Heart left ventricle (tissue), 16 donors: ENCODE measurements at regions not wholly inside any gene's neighbourhood (a gene's known extent, or its start where the extent isn't known, plus 50 kb on each side); places are given as distances from the start of the nearest gene placed in this dataset.

Source experiments
- ATAC-seq, 4 donors: fragments of 200-7000 bp; cut with Tn5 transposase; one replicate each; pipeline ENCODE4 v1.9.1; 2020 to 2022; ENCODE audit warnings: moderate library complexity in 4 of 4, mild to moderate bottlenecking in 3 of 4, moderate number of reproducible peaks in 1 of 4
- DNase-seq, 5 donors: peaks; one replicate each; pipeline ENCODE4 v3.0.0-alpha.2; 2020
- H3K27ac ChIP-seq, 12 donors: fragments of 200-600 bp; sonication (generic) in 4 of 12; one replicate each; pipeline versions ENCODE4 v1.5.0 to v1.8.0; 2016 to 2022; ENCODE audit warnings: mild to moderate bottlenecking in 2 of 12
- H3K27me3 ChIP-seq, 9 donors: fragments of 200-600 bp; sonication (generic) in 2 of 9; one replicate each; pipeline versions ENCODE4 v1.5.1 to v1.8.0; 2016 to 2022; ENCODE audit warnings: mild to moderate bottlenecking in 3 of 9
- H3K36me3 ChIP-seq, 9 donors: fragments of 200-600 bp; sonication (generic) in 2 of 9; one replicate each; pipeline versions ENCODE4 v1.5.0 to v1.8.0; 2018 to 2022; ENCODE audit warnings: mild to moderate bottlenecking in 2 of 9
- H3K4me1 ChIP-seq, 12 donors: fragments of 200-600 bp; sonication (generic) in 4 of 12; one replicate each; pipeline versions ENCODE4 v1.5.0 to v1.8.0; 2016 to 2022; ENCODE audit warnings: mild to moderate bottlenecking in 3 of 12
- H3K4me3 ChIP-seq, 12 donors: fragments of 200-600 bp; sonication (generic) in 4 of 12; one replicate each; pipeline versions ENCODE4 v1.5.0 to v1.8.0; 2017 to 2022; ENCODE audit warnings: mild to moderate bottlenecking in 9 of 12, moderate library complexity in 4 of 12
- H3K9me3 ChIP-seq, 12 donors: fragments of 200-600 bp; sonication (generic) in 4 of 12; one replicate each; pipeline versions ENCODE4 v1.5.0 to v1.8.0; 2016 to 2022; ENCODE audit warnings: mild to moderate bottlenecking in 1 of 12
- CTCF ChIP-seq, 12 donors: fragments of 200-600 bp; sonication (generic) in 4 of 12; IDR thresholded peaks; one replicate each; pipeline versions ENCODE4 v1.5.0 to v1.8.0; 2018 to 2022; ENCODE audit warnings: antibody characterized with exemption in 12 of 12, mild to moderate bottlenecking in 5 of 12
- POLR2A ChIP-seq, 2 donors: fragments of 450-650 bp; IDR thresholded peaks; one replicate each; pipeline ENCODE4 v1.6.1; 2017; ENCODE audit warnings: antibody characterized with exemption in 2 of 2, mild to moderate bottlenecking in 2 of 2, moderate library complexity in 2 of 2
- WGBS, 4 donors: extraction: QIAGEN DNeasy Blood & Tissue Kit in 2 of 4; methylation state at CpG; one replicate each; pipeline versions ENCODE4 v1.1.5 to v1.1.7; 2013 to 2018; 5-methylcytosine and 5-hydroxymethylcytosine counted together
- intact Hi-C, 10 donors: fragments of 100-400 bp; cut with DNase I; formaldehyde crosslinking; loops; one replicate each; pipeline versions ENCODE4 v1.11.1 to v1.14.2; 2022
- donor health status: ischemic (EF 13 %, LVEDD 7.1; RV severe dilation, severe dysfunction).
- donor health status: healthy with polysubstance abuse.
- donor health status: DM: no; HTN: yes; CAD: no.
- donor health status: DM: no; HTN: no; CAD: no.
- donor health status: ischemic (EF 25% LVEDD 6.9; RV normal size, moderate dysfunction).
- donor health status: ischemic (EF 25% LVEDD 5.7; RV mildly dilated, moderate dysfunction).
- donor health status: healthy.
- donor health status: DM: yes; HTN: yes; CAD: no.
- donor health status: ischemic (EF 35%, LVEDD 5.7; RV mildly dilated, moderate dysfunction).
- donor health status: nonischemic (EF 11% LVEDD 7.7; RV severe dilation, severe dysfunction).
- donor health status: DM: yes; HTN: yes; CAD: no.
- donor health status: PGD.
- donor health status: ischemic (EF 29% LVEDD 5.4; RV normal size, mild dysfunction).
- donor health status: nonischemic (EF 23%, LVEDD 6.1; RV moderate dilation, normal function).

- H3K4me3 ChIP-seq = no peak overlapping the region
- no peaks in the 10 kb centered on the region for H3K4me1 ChIP-seq
- H3K36me3 ChIP-seq = no peaks in the 10 kb centered on the region
- 82 to 91% (median 83%) methylated on average over 3 of the region's 3 CpGs for WGBS, 4 donors
- DNase-seq = no peak
- intact Hi-C loops = no loop called here
- TF ChIP-seq POLR2A (IDR thresholded peaks at IDR 0.05) (no peak), CTCF (IDR thresholded peaks at IDR 0.05) (no peak)
- ATAC-seq = no peak
- H3K9me3 ChIP-seq = no peaks in the 10 kb centered on the region
- H3K27ac ChIP-seq = no peak overlapping the region
- H3K27me3 ChIP-seq = no peaks in the 10 kb centered on the region
These were observed 772.6 kb downstream of the TSN start for GRCh38 chr2:122528061-122528460.

GRCh38 chr2:122528958-122529705 is 773.7 kb downstream of the TSN start:
- intact Hi-C loops = no loop called here
- no peaks in the 10 kb centered on the region for H3K27me3 ChIP-seq
- H3K9me3 ChIP-seq = no peaks in the 10 kb centered on the region
- TF ChIP-seq POLR2A (IDR thresholded peaks at IDR 0.05) (no peak), CTCF (IDR thresholded peaks at IDR 0.05) (no peak)
- H3K4me3 ChIP-seq = no peak overlapping the region
- 88 to 93% (median 90%) methylated on average over 11 of the region's 11 CpGs for WGBS, 4 donors
- ATAC-seq (no peak), DNase-seq (no peak)
- no peak overlapping the region for H3K27ac ChIP-seq
- H3K36me3 ChIP-seq = no peaks in the 10 kb centered on the region
- H3K4me1 ChIP-seq = no peaks in the 10 kb centered on the region

GRCh38 chr2:122530814-122531213 is 775.4 kb downstream of the TSN start:
- ATAC-seq = no peak
- WGBS, 4 donors = 54 to 63% (median 55%) methylated on average over 2 of the region's 2 CpGs
- DNase-seq = no peak
- intact Hi-C loops = no loop called here
- Histone ChIP-seq H3K9me3 (no peaks in the 10 kb centered on the region), H3K4me1 (no peaks in the 10 kb centered on the region), H3K4me3 (no peak overlapping the region), H3K36me3 (no peaks in the 10 kb centered on the region), H3K27me3 (no peaks in the 10 kb centered on the region), H3K27ac (no peak overlapping the region)
- TF ChIP-seq POLR2A (IDR thresholded peaks at IDR 0.05) = no peak

- H3K9me3 ChIP-seq = no peaks in the 10 kb centered on the region
These were observed 776.0 kb downstream of the TSN start for GRCh38 chr2:122531290-122532071.

More at GRCh38 chr2:122531290-122532071, 776.0 kb downstream of the TSN start:
- no peaks in the 10 kb centered on the region for H3K36me3 ChIP-seq
- no peak overlapping the region for H3K27ac ChIP-seq
- 52 to 59% (median 56%) methylated on average over 15 of the region's 15 CpGs for WGBS, 4 donors
- DNase-seq (no peak), ATAC-seq (no peak)
- H3K27me3 ChIP-seq = no peaks in the 10 kb centered on the region
- TF ChIP-seq POLR2A (IDR thresholded peaks at IDR 0.05) = no peak
- peak in 5 of 12 donors; percentile 8 to 29 (median 18) for TF ChIP-seq CTCF (IDR thresholded peaks at IDR 0.05)
- peak overlapping the region in 3 of 12 donors; percentile 1 to 18 (median 15) for H3K4me3 ChIP-seq
- H3K4me1 ChIP-seq = no peaks in the 10 kb centered on the region
- intact Hi-C loops = no loop called here
